Fibroblast of lung (primary cell): ENCODE measurements at regions not wholly inside any gene's neighbourhood (a gene's known extent, or its start where the extent isn't known, plus 50 kb on each side); places are given as distances from the start of the nearest gene placed in this dataset.

ENCODE experiments used
- CTCF ChIP-seq, 2 donors: IDR thresholded peaks in 1 of 2; conservative IDR thresholded peaks in 1 of 2; 1 replicate in 1 of 2; 2 replicates in 1 of 2; pipeline ENCODE4 v1.5.1; 2011 to 2012; ENCODE audit warnings: low read length in 2 of 2, control low read depth in 1 of 2, inconsistent platforms in 1 of 2, low read depth in 1 of 2, mild to moderate bottlenecking in 1 of 2
- EZH2 ChIP-seq: IDR thresholded peaks from 2 replicates; pipeline ENCODE4 v1.5.1; 2012; ENCODE audit warnings: low read length, control low read depth, mild to moderate bottlenecking; ENCODE audit errors: missing control alignments

- TF ChIP-seq CTCF (conservative IDR thresholded peaks at IDR 0.05 in 1 of 2, IDR thresholded peaks at IDR 0.05 in 1 of 2; ENCODE audit: low read depth in 1 of 2, low read length in 2 of 2) (no peak), EZH2 (no peak)
Measured at GRCh38 chr5:61649231-61649630, 317.2 kb downstream of the ZSWIM6 start.
